Stomach (tissue), 4 donors: ENCODE measurements at regions not wholly inside any gene's neighbourhood (a gene's known extent, or its start where the extent isn't known, plus 50 kb on each side); places are given as distances from the start of the nearest gene placed in this dataset.

Experiments used
- CTCF ChIP-seq, 7 experiments: fragments of 450-650 bp in 4 of 7; fragments of 200-600 bp in 3 of 7; sonication (generic) in 3 of 7; IDR thresholded peaks; one replicate each; pipeline ENCODE4 v1.5.1; 2016 to 2019; ENCODE audit warnings: antibody characterized with exemption in 7 of 7, control low read depth in 2 of 7, mild to moderate bottlenecking in 1 of 7
- EP300 ChIP-seq: sonication (generic); formaldehyde crosslinking; IDR thresholded peaks from one replicate; pipeline ENCODE4 v1.6.1; 2017; ENCODE audit warnings: antibody characterized with exemption
- POLR2A ChIP-seq, 4 donors: fragments of 450-650 bp; IDR thresholded peaks; one replicate each; pipeline ENCODE4 v1.6.1; 2016; ENCODE audit warnings: antibody characterized with exemption in 4 of 4, control low read depth in 2 of 4, mild to moderate bottlenecking in 1 of 4, moderate library complexity in 1 of 4
- POLR2AphosphoS5 ChIP-seq, 3 donors: sonication (generic); formaldehyde crosslinking; IDR thresholded peaks; one replicate each; pipeline ENCODE4 v1.6.1; 2016; ENCODE audit warnings: antibody characterized with exemption in 3 of 3

DNA sequence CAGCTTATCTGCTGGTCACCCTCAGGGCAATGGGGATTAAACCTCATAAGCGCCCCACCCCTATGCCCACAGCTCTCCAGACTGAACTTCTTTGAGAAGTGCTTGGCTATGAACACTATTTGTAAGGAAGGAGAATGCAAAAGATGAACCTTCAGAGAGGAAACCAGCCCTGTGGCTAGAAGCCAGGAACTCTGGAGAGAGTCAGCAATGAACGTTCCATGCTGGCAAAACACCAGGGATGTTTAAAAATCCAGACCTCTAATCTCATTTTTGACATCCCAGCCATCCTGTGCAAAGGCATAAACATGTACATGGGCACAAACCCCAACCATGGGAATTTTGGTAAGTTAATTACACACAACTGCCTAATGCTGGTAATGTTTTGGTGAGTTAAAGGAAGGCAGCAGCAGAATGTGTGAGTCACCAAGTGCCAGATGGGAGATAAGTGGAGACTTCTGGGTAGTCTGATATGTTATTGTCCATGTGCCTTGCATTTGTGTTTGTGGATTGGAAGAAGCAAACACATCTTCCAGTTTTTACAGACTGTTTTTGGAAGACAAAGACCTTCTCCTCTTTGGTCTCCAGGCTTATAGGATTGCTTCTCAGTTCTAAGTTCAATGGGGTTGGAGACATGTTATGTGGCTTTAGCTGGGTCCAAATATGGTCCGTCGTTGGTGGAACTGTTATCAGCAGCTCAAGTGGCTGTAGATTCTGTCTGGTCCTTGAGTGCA, 174.1 kb upstream of the ETV3 start:
- TF ChIP-seq CTCF (IDR thresholded peaks at IDR 0.05) = no peak
- no peak for TF ChIP-seq POLR2A (IDR thresholded peaks at IDR 0.05)
- TF ChIP-seq EP300 = no peak
- no peak for TF ChIP-seq POLR2AphosphoS5 (IDR thresholded peaks at IDR 0.05)
